HepG2 (cell line): ENCODE measurements at regions not wholly inside any gene's neighbourhood (a gene's known extent, or its start where the extent isn't known, plus 50 kb on each side); places are given as distances from the start of the nearest gene placed in this dataset.

Experiments used
- ATAC-seq: fragments of 200-7000 bp; cut with Tn5 transposase; 3 replicates; pipeline ENCODE4 v1.9.1; 2020; ENCODE audit warnings: mild to moderate bottlenecking, moderate library complexity
- BruUV-seq: library from RNA; stranded (reverse); fragments of 400-500 nt; replicated peaks from 2 replicates; lab custom pipeline; 2021; lab: Mats Ljungman, UMichigan
- CTCF ChIA-PET: fragments of 300-600 bp; formaldehyde crosslinking; extraction: SDS; loops from one replicate; lab custom pipeline; 2021; ENCODE audit warnings: low total read pairs, inconsistent platforms, low intra/inter-chr PET ratio; lab: Yijun Ruan, JAX
- POLR2A ChIA-PET: fragments of 350-600 bp; sonication (Branson Sonifier 250); formaldehyde crosslinking; loops from one replicate; lab custom pipeline; 2020; ENCODE audit warnings: antibody characterized with exemption, inconsistent platforms; lab: Yijun Ruan, JAX
- DNase-seq: peaks from one replicate; pipeline ENCODE4 v3.0.0-alpha.2; 2015; ENCODE audit warnings: low spot score
- FAIRE-seq: peaks from 3 replicates; lab custom pipeline; 2011; peaks lifted over from hg19 to GRCh38; lab: Jason Lieb, UNC
- H2AFZ ChIP-seq: one replicate; pipeline ENCODE4 v1.6.1; 2011; ENCODE audit warnings: low read length, inconsistent platforms
- H3K27ac ChIP-seq: fragments of 300-600 bp; 3 replicates; pipeline ENCODE4 v1.8.0; 2011; ENCODE audit warnings: mixed run types, mild to moderate bottlenecking, mixed read lengths, low read length, inconsistent platforms; ENCODE audit not compliant: insufficient read depth; ENCODE audit errors: extremely low read length
- H3K27me3 ChIP-seq, 2 experiments: fragments of 200-600 bp in 1 of 2; 2 replicates in 1 of 2; 3 replicates in 1 of 2; pipeline versions ENCODE4 v1.6.0 to v1.8.0; 2011; ENCODE audit warnings: low read length in 2 of 2, mild to moderate bottlenecking in 2 of 2, moderate library complexity in 2 of 2, inconsistent platforms in 1 of 2; ENCODE audit not compliant: insufficient read depth in 2 of 2, control insufficient read depth in 1 of 2
- H3K36me3 ChIP-seq, 2 experiments: fragments of 200-600 bp in 1 of 2; replicated peaks in 1 of 2; 2 replicates in 1 of 2; 3 replicates in 1 of 2; pipeline versions ENCODE4 v1.5.1 to v1.8.0; 2011; ENCODE audit warnings: low read length in 2 of 2, inconsistent platforms in 1 of 2; ENCODE audit not compliant: insufficient read depth in 2 of 2, control insufficient read depth in 1 of 2
- H3K4me1 ChIP-seq: 2 replicates; pipeline ENCODE4 v1.5.1; 2012; ENCODE audit warnings: low read length, inconsistent platforms; ENCODE audit not compliant: insufficient read depth
- H3K4me2 ChIP-seq: 2 replicates; pipeline ENCODE4 v1.6.0; 2011; ENCODE audit warnings: low read depth, low read length, inconsistent platforms
- H3K4me3 ChIP-seq, 3 experiments: fragments of 200-600 bp in 1 of 3; sonication (generic), shearing (Covaris generic) in 1 of 3; replicated peaks in 1 of 3; 2 replicates each; pipeline ENCODE4 v1.5.1; 2011 to 2016; ENCODE audit warnings: low read length in 3 of 3, inconsistent platforms in 2 of 3, low read depth in 2 of 3, mild to moderate bottlenecking in 2 of 3, control low read depth in 1 of 3, mixed read lengths in 1 of 3; ENCODE audit not compliant: insufficient read depth in 1 of 3
- H3K79me2 ChIP-seq: one replicate; pipeline ENCODE4 v1.6.1; 2011; ENCODE audit warnings: low read length, inconsistent platforms; ENCODE audit not compliant: insufficient read depth
- H3K9ac ChIP-seq: 2 replicates; pipeline ENCODE4 v1.6.0; 2011; ENCODE audit warnings: mild to moderate bottlenecking, low read depth, low read length, inconsistent platforms; ENCODE audit not compliant: insufficient read depth
- H3K9me3 ChIP-seq: 2 replicates; pipeline ENCODE4 v1.5.1; 2012; ENCODE audit warnings: mild to moderate bottlenecking, low read length
- H4K20me1 ChIP-seq: 2 replicates; pipeline ENCODE4 v1.6.0; 2011; ENCODE audit warnings: inconsistent platforms, mild to moderate bottlenecking, low read length, moderate library complexity; ENCODE audit not compliant: insufficient read depth
- CREB1 ChIP-seq, 2 experiments: fragments of 450-650 bp in 1 of 2; IDR thresholded peaks; 2 replicates each; pipeline ENCODE4 v1.6.1; 2016 to 2017; ENCODE audit warnings: control low read depth in 1 of 2, mild to moderate bottlenecking in 1 of 2, missing compliant biosample characterization in 1 of 2, missing genetic modification characterization in 1 of 2
- MAFF ChIP-seq: IDR thresholded peaks from 2 replicates; pipeline ENCODE4 v1.6.1; 2011; ENCODE audit warnings: low read depth, low read length, improper control_type of control experiment
- MAFK ChIP-seq, 2 experiments: IDR thresholded peaks in 1 of 2; conservative IDR thresholded peaks in 1 of 2; 2 replicates each; pipeline ENCODE4 v1.6.1; 2011; ENCODE audit warnings: improper control_type of control experiment in 2 of 2, low read length in 2 of 2
- MXD4 ChIP-seq: IDR thresholded peaks from 2 replicates; pipeline ENCODE4 v1.6.1; 2016; ENCODE audit warnings: mild to moderate bottlenecking, missing biosample characterization, missing genetic modification reagents
- ZMAT3 ChIP-seq: sonication (generic); formaldehyde crosslinking; conservative IDR thresholded peaks from 2 replicates; pipeline ENCODE4 v1.7.0; 2021; ENCODE audit warnings: missing genetic modification reagents
- ZNF616 ChIP-seq: sonication (generic); formaldehyde crosslinking; IDR thresholded peaks from 2 replicates; pipeline ENCODE4 v1.5.0; 2020; ENCODE audit warnings: low read depth, mild to moderate bottlenecking, missing genetic modification reagents
- ZNF772 ChIP-seq: sonication (generic); formaldehyde crosslinking; IDR thresholded peaks from 2 replicates; pipeline ENCODE4 v1.5.0; 2020; ENCODE audit warnings: mild to moderate bottlenecking, missing genetic modification reagents
- in situ Hi-C: cut with HindIII; loops from 2 replicates; pipeline ENCODE4 v1.10.0; 2017; ENCODE audit warnings: low pct_unique_long_range_greater_than_20kb; ENCODE audit not compliant: extremely low pct_ligation_motif_present
- intact Hi-C: fragments of 100-400 bp; cut with micrococcal nuclease; formaldehyde crosslinking; loops from one replicate; pipeline ENCODE4 v1.10.0; 2022; ENCODE audit not compliant: unreplicated experiment
- TF ChIP-seq, protein P1 (sequence below): sonication (generic); formaldehyde crosslinking; conservative IDR thresholded peaks from 2 replicates; pipeline ENCODE4 v1.4.0; 2020; ENCODE audit warnings: missing genetic modification reagents
- TF ChIP-seq, protein P2 (sequence below): sonication (generic); formaldehyde crosslinking; IDR thresholded peaks from 2 replicates; pipeline ENCODE4 v1.4.0; 2020; ENCODE audit warnings: mild to moderate bottlenecking, low read depth, missing genetic modification reagents

GRCh38 chr3:144480416-144480919 lies 508.8 kb downstream of the DIPK2A start:
- CTCF ChIA-PET, result no interaction called here
- BruUV-seq, result no TSS peak
- DNase-seq, result no peak
- no peak overlapping the region for H3K9ac ChIP-seq
- no peaks in the 10 kb centered on the region for H3K79me2 ChIP-seq
- no peaks in the 10 kb centered on the region for H3K4me1 ChIP-seq
- no peaks in the 10 kb centered on the region for H3K9me3 ChIP-seq
- no peak overlapping the region for H3K4me3 ChIP-seq
- H3K27ac ChIP-seq, result no peak overlapping the region
- in situ Hi-C loops, result no loop called here
- no peaks in the 10 kb centered on the region; a peak in 1 of 5 replicates for H3K27me3 ChIP-seq
- no peaks in the 10 kb centered on the region for H4K20me1 ChIP-seq
- POLR2A ChIA-PET, result no interaction called here
- TF ChIP-seq MXD4 (CRISPR knock-in tag), result no peak
- no peak for TF ChIP-seq CREB1 (IDR thresholded peaks at IDR 0.05)
- TF ChIP-seq CREB1 (CRISPR knock-in tag; IDR thresholded peaks at IDR 0.05), result no peak
- no peak for TF ChIP-seq ZMAT3 (CRISPR knock-in tag)
- TF ChIP-seq, protein P1, sequence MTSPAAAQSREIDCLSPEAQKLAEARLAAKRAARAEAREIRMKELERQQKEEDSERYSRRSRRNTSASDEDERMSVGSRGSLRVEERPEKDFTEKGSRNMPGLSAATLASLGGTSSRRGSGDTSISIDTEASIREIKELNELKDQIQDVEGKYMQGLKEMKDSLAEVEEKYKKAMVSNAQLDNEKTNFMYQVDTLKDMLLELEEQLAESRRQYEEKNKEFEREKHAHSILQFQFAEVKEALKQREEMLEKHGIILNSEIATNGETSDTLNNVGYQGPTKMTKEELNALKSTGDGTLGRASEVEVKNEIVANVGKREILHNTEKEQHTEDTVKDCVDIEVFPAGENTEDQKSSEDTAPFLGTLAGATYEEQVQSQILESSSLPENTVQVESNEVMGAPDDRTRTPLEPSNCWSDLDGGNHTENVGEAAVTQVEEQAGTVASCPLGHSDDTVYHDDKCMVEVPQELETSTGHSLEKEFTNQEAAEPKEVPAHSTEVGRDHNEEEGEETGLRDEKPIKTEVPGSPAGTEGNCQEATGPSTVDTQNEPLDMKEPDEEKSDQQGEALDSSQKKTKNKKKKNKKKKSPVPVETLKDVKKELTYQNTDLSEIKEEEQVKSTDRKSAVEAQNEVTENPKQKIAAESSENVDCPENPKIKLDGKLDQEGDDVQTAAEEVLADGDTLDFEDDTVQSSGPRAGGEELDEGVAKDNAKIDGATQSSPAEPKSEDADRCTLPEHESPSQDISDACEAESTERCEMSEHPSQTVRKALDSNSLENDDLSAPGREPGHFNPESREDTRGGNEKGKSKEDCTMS (CRISPR knock-in tag), result no peak
- TF ChIP-seq MAFK (conservative IDR thresholded peaks at IDR 0.05 in 1 of 2, IDR thresholded peaks at IDR 0.05 in 1 of 2; ENCODE audit: low read length in 2 of 2), result peak; percentile 66 to 81
- TF ChIP-seq ZNF616 (CRISPR knock-in tag), result no peak
- TF ChIP-seq ZNF772 (CRISPR knock-in tag), result no peak
- TF ChIP-seq, protein P2, sequence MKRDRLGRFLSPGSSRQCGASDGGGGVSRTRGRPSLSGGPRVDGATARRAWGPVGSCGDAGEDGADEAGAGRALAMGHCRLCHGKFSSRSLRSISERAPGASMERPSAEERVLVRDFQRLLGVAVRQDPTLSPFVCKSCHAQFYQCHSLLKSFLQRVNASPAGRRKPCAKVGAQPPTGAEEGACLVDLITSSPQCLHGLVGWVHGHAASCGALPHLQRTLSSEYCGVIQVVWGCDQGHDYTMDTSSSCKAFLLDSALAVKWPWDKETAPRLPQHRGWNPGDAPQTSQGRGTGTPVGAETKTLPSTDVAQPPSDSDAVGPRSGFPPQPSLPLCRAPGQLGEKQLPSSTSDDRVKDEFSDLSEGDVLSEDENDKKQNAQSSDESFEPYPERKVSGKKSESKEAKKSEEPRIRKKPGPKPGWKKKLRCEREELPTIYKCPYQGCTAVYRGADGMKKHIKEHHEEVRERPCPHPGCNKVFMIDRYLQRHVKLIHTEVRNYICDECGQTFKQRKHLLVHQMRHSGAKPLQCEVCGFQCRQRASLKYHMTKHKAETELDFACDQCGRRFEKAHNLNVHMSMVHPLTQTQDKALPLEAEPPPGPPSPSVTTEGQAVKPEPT (CRISPR knock-in tag), result no peak
- peak; percentile 71 for TF ChIP-seq MAFF
- TF ChIP-seq, all 625 proteins: peak for 2
- intact Hi-C loops, result loop anchor here (5.0 kb wide), 1 partner anchor 943 kb away; no protein-coding TSS in a partner anchor
- FAIRE-seq (no peak), ATAC-seq (no peak)
- H3K36me3 ChIP-seq, result no peaks in the 10 kb centered on the region
- no peak overlapping the region for H3K4me2 ChIP-seq
- no peak overlapping the region for H2AFZ ChIP-seq
